ENCODE measurements at regions not wholly inside any gene's neighbourhood (a gene's known extent, or its start where the extent isn't known, plus 50 kb on each side); places are given as distances from the start of the nearest gene placed in this dataset.
A peak's percentile ranks its signal among the peaks of the same experiment; 100 is the strongest.

DNA sequence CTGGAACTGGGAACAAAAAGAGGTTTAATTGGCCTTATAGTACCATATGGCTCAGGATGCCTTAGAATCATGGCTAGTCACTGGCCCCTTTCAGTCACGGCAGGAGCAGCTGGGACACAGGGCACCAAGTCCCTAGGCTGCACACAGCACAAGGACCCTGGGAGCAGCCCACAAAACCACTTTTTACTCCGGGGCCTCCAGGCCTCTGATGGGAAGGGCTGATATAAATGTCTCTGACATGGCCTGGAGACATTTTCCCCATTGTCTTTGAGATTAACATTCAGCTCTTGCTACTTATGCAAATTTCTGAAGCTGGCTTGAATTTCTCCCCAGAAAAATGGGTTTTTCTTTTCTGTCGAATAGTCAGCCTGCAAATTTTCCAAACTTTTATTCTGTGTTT is 1026.4 kb upstream of the COX7C start:
- Histone ChIP-seq H3K9ac (ENCODE audit: insufficient read depth in 1 of 2, low read depth in 2 of 2, low read length in 2 of 2) (no peak overlapping the region), H3K4me3 (no peak overlapping the region), H3K4me1 (replicated peaks in 1 of 2; ENCODE audit: control insufficient read depth in 2 of 2, insufficient read depth in 2 of 2, low read length in 2 of 2) (no peaks in the 10 kb centered on the region), H4K20me1 (replicated peaks; ENCODE audit: control insufficient read depth, insufficient read depth, low read length) (no peaks in the 10 kb centered on the region), H2AFZ (ENCODE audit: low read depth, low read length) (no peak overlapping the region), H3K9me1 (ENCODE audit: control insufficient read depth, insufficient read depth, low read length) (no peaks in the 10 kb centered on the region), H3K36me3 (ENCODE audit: control insufficient read depth, insufficient read depth, low read length) (no peaks in the 10 kb centered on the region), H3K4me2 (ENCODE audit: insufficient read depth, low read length) (no peak overlapping the region), H3K27me3 (ENCODE audit: control insufficient read depth in 2 of 2, insufficient read depth in 2 of 2, low read length in 2 of 2) (no peaks in the 10 kb centered on the region), H3K9me3 (replicated peaks; ENCODE audit: control insufficient read depth, insufficient read depth, low read depth, low read length) (peaks cover 6% of the 10 kb centered on the region; the same call in 1 of the 2 replicates), H3K79me2 (ENCODE audit: control insufficient read depth, insufficient read depth, low read length) (no peaks in the 10 kb centered on the region), H3K27ac (ENCODE audit: extremely low read depth, low read depth, low read length) (no peak overlapping the region)
- no TSS peak for BruUV-seq (replicated peaks)
- DNase-seq (ENCODE audit: extremely low read depth in 1 of 4, low spot score in 3 of 4) (no peak), ATAC-seq (no peak), FAIRE-seq (no peak)
- intact Hi-C loops (cut with micrococcal nuclease): no loop called here
- POLR2A ChIA-PET: no interaction called here
- in situ Hi-C loops (cut with MboI): no loop called here
- CTCF ChIA-PET (ENCODE audit: low intra/inter-chr PET ratio): no interaction called here
- TF ChIP-seq ZNF449 (CRISPR knock-in tag; IDR thresholded peaks at IDR 0.05): no peak
- TF ChIP-seq XRCC3 (IDR thresholded peaks at IDR 0.05): no peak
- TF ChIP-seq ZNF133 (CRISPR knock-in tag; IDR thresholded peaks at IDR 0.05): no peak
- TF ChIP-seq ZNF76 (CRISPR knock-in tag; IDR thresholded peaks at IDR 0.05; ENCODE audit: borderline replicate concordance): no peak
- no peak for TF ChIP-seq HNRNPH1 (optimal IDR thresholded peaks at IDR 0.05; ENCODE audit: low read depth, low read length)
- WGBS (ENCODE audit: insufficient coverage, low coverage, missing lambda C conversion rate): 16% methylated on average over 3 of the region's 3 CpGs

- no peaks in the 10 kb centered on the region for H3K9me3 ChIP-seq (replicated peaks; ENCODE audit: control insufficient read depth, insufficient read depth, low read depth, low read length)
- no TSS peak for BruUV-seq (replicated peaks)
- H3K4me3 ChIP-seq: no peak overlapping the region
- no peaks in the 10 kb centered on the region for H3K79me2 ChIP-seq (ENCODE audit: control insufficient read depth, insufficient read depth, low read length)
- H3K9me1 ChIP-seq (ENCODE audit: control insufficient read depth, insufficient read depth, low read length): no peaks in the 10 kb centered on the region
- ChIA-PET POLR2A (no interaction called here), CTCF (ENCODE audit: low intra/inter-chr PET ratio) (no interaction called here)
- H3K4me2 ChIP-seq (ENCODE audit: insufficient read depth, low read length): no peak overlapping the region
- no peak for FAIRE-seq
- ATAC-seq: no peak
- in situ Hi-C loops (cut with MboI) (no loop called here), intact Hi-C loops (cut with micrococcal nuclease) (no loop called here)
- H2AFZ ChIP-seq (ENCODE audit: low read depth, low read length): no peak overlapping the region
- H3K9ac ChIP-seq (ENCODE audit: insufficient read depth in 1 of 2, low read depth in 2 of 2, low read length in 2 of 2): no peak overlapping the region
- H4K20me1 ChIP-seq (replicated peaks; ENCODE audit: control insufficient read depth, insufficient read depth, low read length): no peaks in the 10 kb centered on the region
- DNase-seq (ENCODE audit: extremely low read depth in 1 of 4, low spot score in 3 of 4): no peak
- WGBS (ENCODE audit: insufficient coverage, low coverage, missing lambda C conversion rate): 60% methylated on average over 1 of the region's 1 CpG
- H3K4me1 ChIP-seq (replicated peaks in 1 of 2; ENCODE audit: control insufficient read depth in 2 of 2, insufficient read depth in 2 of 2, low read length in 2 of 2): no peaks in the 10 kb centered on the region
- no peaks in the 10 kb centered on the region for H3K27me3 ChIP-seq (ENCODE audit: control insufficient read depth in 2 of 2, insufficient read depth in 2 of 2, low read length in 2 of 2)
- H3K27ac ChIP-seq (ENCODE audit: extremely low read depth, low read depth, low read length): no peak overlapping the region
- no peaks in the 10 kb centered on the region for H3K36me3 ChIP-seq (ENCODE audit: control insufficient read depth, insufficient read depth, low read length)
- TF ChIP-seq ZNF583 (CRISPR knock-in tag; IDR thresholded peaks at IDR 0.05) (no peak), ZNF316 (IDR thresholded peaks at IDR 0.05) (peak; percentile 85), RB1 (IDR thresholded peaks at IDR 0.05; ENCODE audit: low read depth) (no peak), C11orf30 (IDR thresholded peaks at IDR 0.05; ENCODE audit: low read depth) (peak; percentile 70), MAFG (tag; conservative IDR thresholded peaks at IDR 0.05) (0 out of 2 replicates have a peak, but pooled peaks have one; percentile 36), MAFF (IDR thresholded peaks at IDR 0.05; ENCODE audit: low read length) (peak; percentile 28; the same call in 1 of the 2 replicates)
Measured at GRCh38 chr5:85602843-85603242, 1014.9 kb upstream of the COX7C start.
